NCI-H1694 treated with DMSO at 0.1 percent for 48 hours (cell line): ENCODE measurements at regions not wholly inside any gene's neighbourhood (a gene's known extent, or its start where the extent isn't known, plus 50 kb on each side); places are given as distances from the start of the nearest gene placed in this dataset.

ENCODE experiments used
- DNase-seq: peaks from one replicate; lab custom pipeline; 2025; lab: John Stamatoyannopoulos, UW

GRCh38 chr18:51941999-51942398, 398.0 kb upstream of the DCC start:
- DNase-seq = no peak

DNA sequence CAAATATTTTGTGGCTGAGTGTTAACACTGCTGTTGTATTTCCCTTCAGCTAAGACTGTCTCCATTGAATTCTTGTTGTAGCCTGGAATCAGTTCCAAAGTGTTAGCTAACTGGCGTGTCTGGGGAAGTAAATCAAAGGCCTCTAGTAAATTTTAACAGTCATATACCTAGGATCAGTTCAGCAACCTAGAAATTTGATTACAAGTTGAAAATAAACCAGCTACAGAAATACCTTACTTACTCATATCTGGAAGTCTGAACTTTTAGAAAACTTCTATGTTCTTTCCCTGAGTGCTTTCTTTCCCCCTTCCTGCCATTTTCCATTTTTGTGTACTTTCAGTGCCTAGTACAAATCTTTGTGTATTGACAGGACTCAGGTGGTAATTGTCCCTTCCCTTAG, 396.7 kb upstream of the DCC start:
- DNase-seq = no peak

- DNase-seq = no peak
These were observed 393.1 kb upstream of the DCC start for GRCh38 chr18:51946946-51947345.

DNA sequence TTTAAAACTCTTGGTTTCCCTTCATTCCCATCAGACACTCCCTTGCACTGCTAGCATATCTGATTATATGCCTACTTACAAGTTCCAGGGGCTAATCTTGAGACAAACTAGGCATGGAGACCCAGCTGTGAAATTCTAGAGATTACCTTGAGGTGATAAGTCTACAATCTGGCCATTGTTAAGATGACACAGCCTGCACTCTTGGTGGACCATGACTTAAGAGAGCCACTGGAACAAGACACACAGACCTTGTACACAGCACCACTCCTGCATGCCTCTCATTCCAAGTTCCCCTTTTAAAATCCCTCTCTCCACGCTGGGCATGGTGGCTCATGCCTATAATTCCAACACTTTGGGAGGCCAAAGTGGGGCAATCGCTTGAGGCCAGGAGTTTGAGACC, 387.2 kb upstream of the DCC start:
- no peak for DNase-seq

GRCh38 chr18:51953521-51953920, 386.5 kb upstream of the DCC start:
- DNase-seq = no peak

DNA sequence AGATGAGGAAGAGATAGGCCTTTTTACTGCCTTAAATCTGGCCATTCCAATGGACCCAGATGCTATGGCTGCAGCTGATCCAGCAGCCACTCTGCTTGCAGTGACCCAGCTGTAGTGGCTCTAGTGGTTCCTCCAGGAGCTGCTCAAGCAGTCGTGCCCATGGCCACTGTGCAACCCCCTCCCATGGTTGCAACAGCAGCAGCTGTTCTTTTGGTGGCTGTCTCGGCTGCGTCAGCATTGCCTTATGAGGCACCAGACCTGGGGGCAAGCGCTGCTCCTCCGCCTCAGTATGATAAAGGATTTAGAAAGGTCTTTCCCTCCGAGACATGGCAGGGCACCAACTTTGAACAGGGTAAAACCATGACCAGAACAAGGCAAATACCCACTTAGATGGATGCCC, 384.9 kb upstream of the DCC start:
- DNase-seq = no peak

DNA sequence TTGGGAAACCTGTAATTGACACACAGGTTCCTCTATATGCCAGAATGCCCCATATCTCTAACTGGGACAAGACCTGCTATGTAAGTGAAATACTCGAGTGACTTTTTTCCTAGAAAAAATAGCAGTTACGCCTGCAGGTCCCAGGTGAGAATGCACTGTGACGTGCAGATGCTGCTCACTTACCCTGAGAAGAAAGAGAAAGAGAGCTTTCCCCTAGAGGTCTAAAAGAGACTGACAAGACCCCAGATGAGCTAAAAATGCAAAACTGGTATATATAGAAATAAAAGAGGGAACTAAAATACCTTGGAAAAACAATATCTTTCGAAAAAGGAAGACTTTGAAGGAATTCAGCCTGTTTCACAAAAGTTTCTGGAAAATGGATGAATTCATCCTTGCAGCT, 383.0 kb upstream of the DCC start:
- no peak for DNase-seq

DNA sequence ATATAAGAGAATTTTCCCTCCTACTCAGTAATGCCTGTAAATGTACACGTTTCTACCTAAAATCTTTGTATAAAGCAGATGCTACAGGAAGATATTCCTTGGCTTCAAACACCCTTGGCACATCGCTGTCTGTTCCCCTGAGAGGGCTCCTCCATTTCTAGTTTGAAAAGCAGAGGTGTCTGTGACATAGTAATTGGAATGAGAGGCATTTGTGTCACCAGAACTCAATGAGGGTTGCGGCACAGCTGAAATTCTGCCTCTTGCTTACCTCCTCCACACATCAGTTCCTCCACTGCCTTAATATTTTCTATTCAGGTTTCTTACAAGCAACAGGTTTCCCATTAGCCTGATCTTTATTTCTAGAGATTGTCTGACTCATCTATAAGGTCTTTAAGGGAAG, 359.9 kb upstream of the DCC start:
- DNase-seq = no peak

DNA sequence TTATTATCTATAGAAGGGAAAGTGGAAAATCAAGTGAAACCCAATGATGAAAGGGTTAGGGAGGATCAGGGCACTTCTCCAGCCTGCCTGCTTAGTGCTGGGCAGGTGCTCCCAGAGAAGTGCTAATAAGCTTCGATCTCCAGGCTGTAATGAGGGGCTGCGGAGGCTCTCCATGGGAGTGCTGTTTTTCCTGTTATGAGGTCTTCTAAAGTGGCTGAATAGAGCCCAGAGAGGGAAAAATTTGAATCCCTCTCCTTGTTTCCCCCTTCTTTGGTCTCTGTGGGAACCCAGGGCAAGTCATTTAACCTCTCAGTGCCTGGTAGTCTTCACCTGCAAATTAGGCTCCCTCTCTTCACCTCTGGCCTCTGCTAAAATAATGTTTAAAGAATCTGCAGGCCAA, 351.7 kb upstream of the DCC start:
- no peak for DNase-seq

- no peak for DNase-seq
These were observed 342.9 kb upstream of the DCC start for GRCh38 chr18:51997129-51997528.

GRCh38 chr18:51998066-51998465, 341.9 kb upstream of the DCC start:
- DNase-seq = no peak

DNA sequence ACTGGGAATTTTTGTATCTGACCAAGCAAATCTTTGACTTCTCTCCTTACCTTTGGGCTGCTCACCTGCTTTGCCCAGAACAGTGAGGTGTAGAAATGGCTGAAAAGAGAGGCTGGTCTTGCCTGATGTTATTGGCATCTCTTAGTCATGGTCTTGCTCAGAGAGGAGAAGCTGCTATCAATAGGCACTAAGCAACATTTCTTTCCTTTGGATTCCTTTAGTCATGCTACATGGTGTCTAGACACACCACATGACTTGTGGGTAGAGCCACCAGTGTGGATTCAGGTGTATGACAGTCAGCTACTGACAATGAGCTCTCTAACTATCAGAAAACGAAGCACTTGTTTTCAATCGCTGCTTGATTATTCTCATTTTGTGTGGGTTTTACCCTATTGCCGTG, 341.3 kb upstream of the DCC start:
- DNase-seq = no peak

- DNase-seq = no peak
These were observed 340.6 kb upstream of the DCC start for GRCh38 chr18:51999351-51999750.

GRCh38 chr18:52000435-52000834, 339.6 kb upstream of the DCC start:
- DNase-seq = no peak

GRCh38 chr18:52001106-52001505, 338.9 kb upstream of the DCC start:
- no peak for DNase-seq

GRCh38 chr18:52002600-52002999, 337.4 kb upstream of the DCC start:
- DNase-seq = no peak

DNA sequence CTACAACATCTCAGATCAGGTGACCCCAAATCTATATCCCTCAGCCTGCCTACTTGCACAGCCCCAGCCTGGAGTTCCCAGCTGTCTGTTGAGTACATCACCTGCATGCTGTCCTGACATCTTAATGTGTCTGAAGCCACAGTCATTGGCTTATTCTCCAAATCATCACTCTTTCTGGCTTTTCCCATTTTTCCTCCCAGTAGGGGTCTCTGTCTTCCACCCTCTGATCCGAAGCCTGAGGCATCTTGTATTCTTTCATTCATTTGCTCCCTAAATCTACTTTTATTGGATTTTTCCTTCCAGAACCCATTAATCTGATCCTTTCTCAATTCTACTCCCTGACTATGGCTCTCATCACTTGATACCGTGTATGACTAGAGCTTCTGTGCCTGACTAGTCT, 332.9 kb upstream of the DCC start:
- no peak for DNase-seq

GRCh38 chr18:52008330-52008729, 331.7 kb upstream of the DCC start:
- no peak for DNase-seq

DNA sequence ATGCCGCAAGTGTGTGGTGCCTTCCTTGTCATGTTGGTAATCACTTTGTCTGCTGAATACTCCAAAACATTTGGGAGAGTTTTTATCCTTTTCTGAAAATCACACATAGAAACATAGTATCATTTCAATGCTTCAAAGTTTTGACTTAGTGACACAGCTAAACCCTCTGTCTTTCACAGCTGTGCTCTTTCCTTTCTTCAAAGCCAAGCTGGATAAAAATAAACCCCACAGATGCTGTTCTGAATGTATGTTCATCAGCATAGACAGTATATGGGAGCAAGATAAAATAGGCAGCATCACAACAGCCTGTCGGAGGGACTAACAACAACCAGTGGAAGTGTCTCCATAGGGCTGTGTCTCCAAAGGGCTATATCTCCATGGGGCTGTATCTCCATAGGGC, 331.3 kb upstream of the DCC start:
- no peak for DNase-seq

- DNase-seq = no peak
These were observed 330.0 kb upstream of the DCC start for GRCh38 chr18:52009958-52010357.

DNA sequence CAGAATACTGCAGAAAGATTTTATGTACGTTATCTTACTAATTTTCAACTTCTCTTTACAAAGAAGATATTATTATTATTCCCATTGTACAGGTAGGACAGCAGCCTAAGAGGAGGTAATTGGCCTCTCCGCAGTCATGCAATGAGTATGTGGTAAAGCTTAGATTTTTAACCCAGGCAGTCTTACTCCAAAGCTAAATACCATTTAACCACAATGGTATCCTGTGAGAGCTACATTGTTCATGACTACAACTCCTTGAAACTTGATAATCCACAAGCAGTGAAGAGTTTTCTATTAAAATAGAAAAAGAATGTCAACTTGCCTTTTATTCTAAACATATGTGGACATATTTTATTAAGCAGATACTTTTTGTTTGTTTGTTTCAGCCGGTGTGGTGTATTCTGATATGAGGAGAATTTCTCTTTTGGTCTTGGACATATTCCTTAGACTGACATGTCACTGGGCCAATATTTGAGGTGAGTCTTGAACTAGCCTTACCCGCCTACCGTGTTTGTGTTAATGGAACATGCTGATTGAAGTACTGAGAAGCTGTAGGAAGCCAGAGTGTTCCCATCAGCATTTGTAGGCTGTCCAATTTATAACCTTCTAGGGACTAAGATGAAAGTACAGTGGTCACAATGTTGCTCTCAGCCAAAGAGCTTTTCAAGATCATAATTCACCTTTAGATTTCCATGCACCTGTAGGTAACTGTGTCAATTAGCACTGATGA, 293.9 kb upstream of the DCC start:
- no peak for DNase-seq

DNA sequence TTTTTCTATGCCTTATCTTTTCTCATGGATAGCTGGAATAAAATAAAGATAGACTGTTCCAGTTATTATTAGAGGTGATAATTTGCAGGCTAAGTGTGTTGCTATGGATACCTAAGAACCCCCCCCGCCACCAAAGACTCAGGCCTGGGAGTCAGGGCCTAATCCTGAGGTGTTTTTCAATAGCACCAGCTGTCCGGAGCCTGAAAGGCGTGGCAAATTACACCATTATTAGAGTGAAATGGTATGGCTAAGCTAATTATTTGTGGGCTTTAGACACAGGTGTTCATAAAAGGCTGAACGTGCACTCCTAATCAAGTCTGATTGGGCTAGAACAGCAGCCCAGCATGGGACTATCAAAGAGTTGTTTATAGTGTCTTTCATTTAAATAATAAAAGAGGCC, 293.2 kb upstream of the DCC start:
- DNase-seq = no peak

DNA sequence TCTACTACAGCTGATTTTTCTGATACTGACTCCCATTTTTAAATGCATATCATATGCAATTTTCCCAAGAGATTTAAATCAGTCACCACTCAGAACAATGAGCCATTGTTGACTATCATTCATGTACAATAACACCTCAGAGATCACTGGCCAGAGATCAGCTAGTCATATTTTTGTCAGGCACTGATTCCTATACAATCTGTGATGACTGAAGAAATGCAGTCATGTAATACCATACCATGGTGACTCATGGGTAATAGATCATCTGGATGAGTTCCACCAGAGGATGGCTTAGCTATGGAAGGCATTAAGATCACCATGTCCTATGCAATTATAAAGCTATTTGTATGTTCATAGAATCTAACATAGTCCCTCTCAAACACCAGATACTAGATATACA, 285.7 kb upstream of the DCC start:
- no peak for DNase-seq

GRCh38 chr18:52060607-52061304, 279.2 kb upstream of the DCC start:
- DNase-seq = no peak
